Neural cell (in vitro differentiated cells): ENCODE measurements at regions not wholly inside any gene's neighbourhood (a gene's known extent, or its start where the extent isn't known, plus 50 kb on each side); places are given as distances from the start of the nearest gene placed in this dataset.

Source experiments
- EZH2 ChIP-seq: fragments of 200-600, 300-800 bp; shearing (Covaris generic), sonication (generic); IDR thresholded peaks from 2 replicates; pipeline ENCODE4 v1.6.1; 2014; ENCODE audit warnings: antibody characterized with exemption, low read length, borderline replicate concordance, mild to moderate bottlenecking; ENCODE audit not compliant: insufficient read depth, poor library complexity, severe bottlenecking
- POLR2AphosphoS5 ChIP-seq: IDR thresholded peaks from 2 replicates; pipeline ENCODE4 v1.6.1; 2012
- RAD21 ChIP-seq: fragments of 450-650 bp; conservative IDR thresholded peaks from 2 replicates; pipeline ENCODE4 v1.6.1; 2014; ENCODE audit warnings: antibody characterized with exemption, mild to moderate bottlenecking, moderate library complexity
- TF ChIP-seq, protein P1 (sequence below): fragments of 450-650 bp; IDR thresholded peaks from 2 replicates; pipeline ENCODE4 v1.5.1; 2014; ENCODE audit warnings: antibody characterized with exemption, mild to moderate bottlenecking, moderate library complexity; ENCODE audit not compliant: poor library complexity, severe bottlenecking
- TF ChIP-seq, protein P2 (sequence below): IDR thresholded peaks from 2 replicates; pipeline ENCODE4 v1.6.1; 2012; ENCODE audit warnings: borderline replicate concordance

DNA sequence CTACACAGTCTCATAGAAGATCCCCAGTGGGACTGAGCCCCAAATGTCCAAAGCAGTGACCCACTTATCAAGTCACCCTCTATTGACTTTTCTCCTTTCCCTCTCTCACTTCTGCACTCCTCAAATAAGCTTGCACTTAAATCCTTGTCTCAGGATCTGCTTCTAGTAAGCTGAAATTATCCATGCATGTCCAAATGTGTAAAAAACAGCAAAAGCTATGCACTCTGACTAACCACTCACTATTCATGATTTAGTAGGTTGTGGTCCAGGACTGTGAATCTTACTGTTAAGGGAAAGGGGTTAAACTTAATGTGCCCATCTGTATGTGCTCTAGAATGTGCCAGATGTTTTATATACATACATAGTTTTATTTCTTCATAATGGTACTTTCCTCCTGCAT is 115.4 kb downstream of the SCG2 start:
- TF ChIP-seq, protein P1, sequence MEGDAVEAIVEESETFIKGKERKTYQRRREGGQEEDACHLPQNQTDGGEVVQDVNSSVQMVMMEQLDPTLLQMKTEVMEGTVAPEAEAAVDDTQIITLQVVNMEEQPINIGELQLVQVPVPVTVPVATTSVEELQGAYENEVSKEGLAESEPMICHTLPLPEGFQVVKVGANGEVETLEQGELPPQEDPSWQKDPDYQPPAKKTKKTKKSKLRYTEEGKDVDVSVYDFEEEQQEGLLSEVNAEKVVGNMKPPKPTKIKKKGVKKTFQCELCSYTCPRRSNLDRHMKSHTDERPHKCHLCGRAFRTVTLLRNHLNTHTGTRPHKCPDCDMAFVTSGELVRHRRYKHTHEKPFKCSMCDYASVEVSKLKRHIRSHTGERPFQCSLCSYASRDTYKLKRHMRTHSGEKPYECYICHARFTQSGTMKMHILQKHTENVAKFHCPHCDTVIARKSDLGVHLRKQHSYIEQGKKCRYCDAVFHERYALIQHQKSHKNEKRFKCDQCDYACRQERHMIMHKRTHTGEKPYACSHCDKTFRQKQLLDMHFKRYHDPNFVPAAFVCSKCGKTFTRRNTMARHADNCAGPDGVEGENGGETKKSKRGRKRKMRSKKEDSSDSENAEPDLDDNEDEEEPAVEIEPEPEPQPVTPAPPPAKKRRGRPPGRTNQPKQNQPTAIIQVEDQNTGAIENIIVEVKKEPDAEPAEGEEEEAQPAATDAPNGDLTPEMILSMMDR, result no peak
- TF ChIP-seq, protein P2, sequence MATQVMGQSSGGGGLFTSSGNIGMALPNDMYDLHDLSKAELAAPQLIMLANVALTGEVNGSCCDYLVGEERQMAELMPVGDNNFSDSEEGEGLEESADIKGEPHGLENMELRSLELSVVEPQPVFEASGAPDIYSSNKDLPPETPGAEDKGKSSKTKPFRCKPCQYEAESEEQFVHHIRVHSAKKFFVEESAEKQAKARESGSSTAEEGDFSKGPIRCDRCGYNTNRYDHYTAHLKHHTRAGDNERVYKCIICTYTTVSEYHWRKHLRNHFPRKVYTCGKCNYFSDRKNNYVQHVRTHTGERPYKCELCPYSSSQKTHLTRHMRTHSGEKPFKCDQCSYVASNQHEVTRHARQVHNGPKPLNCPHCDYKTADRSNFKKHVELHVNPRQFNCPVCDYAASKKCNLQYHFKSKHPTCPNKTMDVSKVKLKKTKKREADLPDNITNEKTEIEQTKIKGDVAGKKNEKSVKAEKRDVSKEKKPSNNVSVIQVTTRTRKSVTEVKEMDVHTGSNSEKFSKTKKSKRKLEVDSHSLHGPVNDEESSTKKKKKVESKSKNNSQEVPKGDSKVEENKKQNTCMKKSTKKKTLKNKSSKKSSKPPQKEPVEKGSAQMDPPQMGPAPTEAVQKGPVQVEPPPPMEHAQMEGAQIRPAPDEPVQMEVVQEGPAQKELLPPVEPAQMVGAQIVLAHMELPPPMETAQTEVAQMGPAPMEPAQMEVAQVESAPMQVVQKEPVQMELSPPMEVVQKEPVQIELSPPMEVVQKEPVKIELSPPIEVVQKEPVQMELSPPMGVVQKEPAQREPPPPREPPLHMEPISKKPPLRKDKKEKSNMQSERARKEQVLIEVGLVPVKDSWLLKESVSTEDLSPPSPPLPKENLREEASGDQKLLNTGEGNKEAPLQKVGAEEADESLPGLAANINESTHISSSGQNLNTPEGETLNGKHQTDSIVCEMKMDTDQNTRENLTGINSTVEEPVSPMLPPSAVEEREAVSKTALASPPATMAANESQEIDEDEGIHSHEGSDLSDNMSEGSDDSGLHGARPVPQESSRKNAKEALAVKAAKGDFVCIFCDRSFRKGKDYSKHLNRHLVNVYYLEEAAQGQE, result no peak
- TF ChIP-seq EZH2 (no peak), POLR2AphosphoS5 (no peak), RAD21 (no peak)
